HG03460 (cell line): ENCODE measurements at regions not wholly inside any gene's neighbourhood (a gene's known extent, or its start where the extent isn't known, plus 50 kb on each side); places are given as distances from the start of the nearest gene placed in this dataset.

Experiments used
- ATAC-seq: cut with Tn5 transposase; IDR thresholded peaks from one replicate; pipeline ENCODE4 v1.9.1; 2021; ENCODE audit not compliant: unreplicated experiment

DNA sequence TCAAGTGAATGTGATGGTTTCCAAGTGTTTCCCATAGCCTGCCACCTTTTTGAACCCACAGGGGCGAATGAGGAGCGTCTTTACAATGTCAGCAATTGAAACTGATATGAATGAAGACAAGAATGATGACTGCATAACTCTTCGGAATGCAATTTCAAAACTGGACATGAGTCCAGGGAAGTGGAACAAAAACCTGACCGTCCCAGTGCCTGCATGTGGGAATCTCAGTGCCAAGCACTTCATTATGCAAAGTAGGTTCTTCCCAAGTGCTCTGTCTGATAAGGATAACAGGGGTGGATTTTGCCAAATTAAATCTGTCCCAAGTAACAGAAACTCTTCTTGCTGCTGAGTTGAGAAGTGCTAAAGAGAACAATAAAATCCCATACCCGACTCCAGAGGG, 243.8 kb upstream of the ADAMTS16 start:
- ATAC-seq: no peak

- ATAC-seq: no peak
These were observed 238.8 kb upstream of the ADAMTS16 start for GRCh38 chr5:4901305-4901811.

DNA sequence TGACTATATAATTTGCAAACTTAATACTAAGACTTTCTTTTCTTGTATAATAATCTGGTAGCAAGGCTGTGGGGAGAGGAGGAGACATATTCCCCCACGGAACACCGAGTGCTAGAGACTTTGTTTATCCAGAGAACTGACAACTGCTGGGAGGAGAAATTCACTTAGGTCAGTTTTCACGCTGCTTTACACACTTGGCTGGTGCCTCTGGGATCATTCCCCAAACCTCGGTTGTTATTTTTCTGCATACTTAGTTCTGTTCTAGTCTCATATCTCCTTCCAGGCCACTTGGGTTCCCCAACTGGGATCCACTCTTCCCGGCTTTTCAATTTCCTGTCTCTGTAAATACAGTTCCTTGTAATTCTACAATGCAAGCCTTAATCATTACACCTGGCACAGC, 238.2 kb upstream of the ADAMTS16 start:
- ATAC-seq: no peak

GRCh38 chr5:4905674-4906520, 234.2 kb upstream of the ADAMTS16 start:
- no peak for ATAC-seq

DNA sequence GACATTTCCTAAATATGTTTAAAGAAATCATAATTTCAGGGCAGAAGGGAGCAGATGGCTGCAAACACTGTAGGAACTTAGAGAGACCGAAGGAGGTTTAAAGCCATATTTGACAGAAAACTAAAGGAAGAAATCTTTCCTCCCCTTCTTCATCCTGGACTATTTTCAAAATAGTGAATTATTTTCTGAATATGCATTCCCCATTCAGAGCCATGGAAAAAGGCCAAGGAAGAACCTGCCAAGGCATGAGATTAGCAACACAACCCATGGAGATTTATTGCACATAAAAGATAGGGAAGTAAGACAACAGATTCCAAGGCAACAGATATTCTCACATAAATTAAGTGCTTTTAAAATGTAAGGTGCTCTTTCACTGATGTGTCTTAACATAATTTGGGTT, 233.3 kb upstream of the ADAMTS16 start:
- no peak for ATAC-seq

GRCh38 chr5:4907571-4907970, 232.6 kb upstream of the ADAMTS16 start:
- ATAC-seq: no peak

DNA sequence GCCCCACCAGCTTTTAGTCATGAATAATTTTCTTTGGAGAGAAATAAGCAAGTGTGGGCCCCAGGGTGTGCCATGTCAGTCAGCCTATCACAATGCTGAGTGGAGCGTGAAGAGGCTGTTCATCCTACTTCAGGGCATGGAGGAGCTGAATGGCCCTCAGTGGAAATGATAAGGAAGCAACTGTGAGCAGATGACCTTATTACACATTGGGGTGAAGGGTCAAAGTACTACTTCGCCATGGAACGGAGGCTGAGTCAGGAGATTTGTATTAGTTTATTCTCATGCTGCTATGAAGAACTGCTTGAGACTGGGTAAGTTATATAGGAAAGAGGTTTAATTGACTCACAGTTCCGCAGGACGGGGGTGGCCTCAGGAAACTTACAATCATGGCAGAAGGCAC, 231.0 kb upstream of the ADAMTS16 start:
- no peak for ATAC-seq

GRCh38 chr5:4911646-4912403, 228.3 kb upstream of the ADAMTS16 start:
- no peak for ATAC-seq

- ATAC-seq: no peak
These were observed 218.2 kb upstream of the ADAMTS16 start for GRCh38 chr5:4921929-4922328.

GRCh38 chr5:4924577-4924976, 215.6 kb upstream of the ADAMTS16 start:
- no peak for ATAC-seq

DNA sequence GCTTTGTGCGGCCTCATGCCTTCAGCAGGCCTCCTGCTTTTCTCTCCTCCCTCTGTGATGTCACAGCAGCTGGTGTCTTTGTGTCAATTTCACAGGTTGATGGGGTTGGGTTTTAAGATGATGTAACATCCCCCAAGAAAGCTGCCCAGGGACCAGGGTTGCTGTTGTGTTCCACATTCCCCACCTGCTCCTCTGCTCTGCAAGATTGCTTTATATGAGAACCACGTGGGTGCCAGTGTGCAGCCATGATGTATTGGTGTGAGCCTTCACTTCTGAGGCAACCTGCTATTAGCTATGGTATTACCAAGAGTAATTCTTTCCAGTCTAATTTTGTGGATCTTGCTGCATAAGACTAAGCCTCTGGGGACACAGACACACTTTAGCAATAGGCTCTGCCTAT, 213.0 kb upstream of the ADAMTS16 start:
- no peak for ATAC-seq

DNA sequence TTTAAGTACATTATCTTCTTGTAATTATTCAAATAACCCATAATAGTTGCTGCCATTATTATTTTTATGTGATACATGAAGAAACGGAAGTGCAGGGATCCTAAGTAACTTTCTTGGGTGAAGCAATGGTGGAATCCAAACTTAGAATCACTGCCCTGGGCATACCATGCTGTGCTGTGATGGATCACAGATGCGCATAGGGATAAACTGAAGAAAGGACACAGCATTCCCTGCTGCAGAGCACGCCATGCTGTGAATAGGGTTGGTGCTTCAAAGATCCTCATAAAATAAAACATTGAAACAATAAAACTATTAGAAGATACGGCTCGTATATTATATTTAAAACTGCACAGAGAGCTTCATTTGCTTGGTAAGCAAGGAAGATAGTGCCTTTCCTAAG, 211.7 kb upstream of the ADAMTS16 start:
- ATAC-seq: no peak

GRCh38 chr5:4929092-4929655, 211.0 kb upstream of the ADAMTS16 start:
- no peak for ATAC-seq

DNA sequence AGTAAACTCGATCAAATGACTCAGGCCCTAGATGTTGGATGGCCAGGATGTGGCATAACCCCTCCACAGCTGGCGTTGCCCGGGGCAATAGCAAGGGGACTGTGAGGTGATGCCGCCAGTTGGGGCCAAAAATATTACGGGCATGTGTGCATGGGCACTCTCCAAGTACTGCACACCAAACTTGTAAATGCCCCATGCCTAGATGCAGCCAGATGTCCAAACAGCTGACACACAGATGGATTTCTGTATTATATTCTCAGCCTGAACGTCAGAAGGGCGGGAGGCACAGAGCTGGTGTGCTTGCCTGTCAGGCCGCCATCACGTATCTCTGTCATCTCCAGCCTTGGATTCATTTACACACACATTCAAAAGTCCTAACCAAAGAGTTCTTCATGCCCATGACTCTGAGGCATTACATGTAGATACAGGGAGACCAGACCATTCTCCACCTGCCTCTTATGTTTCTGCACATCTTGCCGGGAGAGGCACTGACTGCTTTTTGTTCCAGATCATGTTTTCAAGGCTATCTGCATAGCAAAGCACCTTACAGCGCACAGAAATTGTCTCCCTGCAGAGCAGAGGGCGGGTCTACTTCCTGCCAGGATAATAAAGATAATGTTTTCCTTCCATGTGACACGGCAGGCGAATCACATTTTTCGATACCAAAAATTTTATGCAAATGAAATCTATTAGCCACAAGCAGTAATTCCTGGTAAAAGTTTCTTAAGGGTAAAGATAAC, 200.9 kb upstream of the ADAMTS16 start:
- ATAC-seq: no peak

DNA sequence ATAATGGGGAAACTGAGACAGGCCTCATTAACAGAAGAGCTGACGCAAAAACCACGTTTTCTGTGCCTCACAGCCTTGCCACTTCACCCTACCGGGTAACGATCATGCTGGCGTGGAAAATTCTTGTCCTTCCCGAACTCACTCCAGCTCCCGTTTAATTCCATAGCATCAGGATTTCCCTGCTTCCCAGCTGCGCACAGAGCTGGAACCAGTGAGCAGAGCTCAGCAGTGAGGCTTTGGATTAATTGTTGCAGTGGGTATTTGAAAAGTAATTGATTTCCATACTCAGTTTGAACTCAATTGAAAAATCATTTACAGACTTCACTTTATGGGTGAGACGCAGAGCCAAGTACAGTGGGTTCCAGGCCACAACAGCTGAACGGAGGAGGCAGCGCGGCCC, 199.0 kb upstream of the ADAMTS16 start:
- ATAC-seq: no peak

DNA sequence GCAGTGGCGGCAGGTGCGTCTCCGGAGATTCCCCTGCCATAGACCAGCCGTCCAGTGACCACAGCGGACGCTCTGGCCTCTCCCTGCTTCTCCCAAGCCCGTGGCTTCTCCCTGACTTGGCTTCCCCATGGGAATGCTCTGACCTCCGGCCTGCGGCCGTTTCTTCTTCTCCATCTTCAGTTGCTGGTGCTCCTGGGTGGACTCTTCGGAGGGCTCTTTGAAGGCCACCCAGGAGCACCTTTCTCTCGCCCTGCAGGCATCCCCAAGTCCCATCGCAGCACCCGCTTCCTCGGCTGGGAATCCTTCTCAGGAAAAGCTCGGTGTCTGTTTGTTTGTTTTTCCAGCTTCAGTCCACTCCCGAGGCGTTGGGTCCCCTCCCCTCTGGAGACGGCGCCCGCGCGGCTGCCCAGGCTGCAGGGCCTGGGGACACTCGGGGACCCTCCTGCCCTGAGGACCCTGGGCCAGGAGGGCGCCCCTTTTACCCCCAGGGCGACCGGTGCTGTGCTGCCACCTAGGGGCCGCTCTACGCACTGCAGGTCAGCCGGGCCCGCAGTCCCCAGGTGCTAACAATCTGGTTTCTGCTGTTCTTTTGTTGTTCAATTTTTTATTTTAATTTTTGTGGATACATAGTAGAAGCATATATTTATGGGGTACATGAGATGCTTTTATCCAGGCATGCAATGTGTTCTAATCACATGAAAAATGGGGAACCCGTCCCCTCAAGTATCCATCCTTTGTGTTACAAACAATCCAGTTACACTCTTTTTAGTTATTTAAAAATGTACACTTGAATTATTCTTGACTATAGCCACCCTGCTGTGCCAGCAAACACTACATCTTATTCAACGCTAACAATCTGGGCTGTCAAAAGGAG, 197.9 kb upstream of the ADAMTS16 start:
- no peak for ATAC-seq

DNA sequence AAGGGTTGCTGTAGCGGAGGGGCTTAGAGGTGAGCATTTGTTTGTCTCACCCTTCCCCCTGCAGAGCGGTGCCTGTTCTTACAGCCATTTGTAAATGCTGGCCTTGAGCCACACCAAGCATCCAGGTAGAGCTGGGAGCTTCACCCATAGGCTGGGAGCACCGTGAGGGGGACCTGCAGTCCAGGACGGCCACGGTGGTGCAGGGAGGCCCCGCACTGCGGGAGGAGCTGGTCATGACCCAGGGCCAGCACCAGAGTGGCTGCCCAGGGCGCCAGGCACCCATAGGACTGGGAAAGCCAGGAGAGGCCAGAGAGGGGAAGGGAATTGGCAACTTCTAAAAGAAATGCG, 197.3 kb upstream of the ADAMTS16 start:
- ATAC-seq: no peak

DNA sequence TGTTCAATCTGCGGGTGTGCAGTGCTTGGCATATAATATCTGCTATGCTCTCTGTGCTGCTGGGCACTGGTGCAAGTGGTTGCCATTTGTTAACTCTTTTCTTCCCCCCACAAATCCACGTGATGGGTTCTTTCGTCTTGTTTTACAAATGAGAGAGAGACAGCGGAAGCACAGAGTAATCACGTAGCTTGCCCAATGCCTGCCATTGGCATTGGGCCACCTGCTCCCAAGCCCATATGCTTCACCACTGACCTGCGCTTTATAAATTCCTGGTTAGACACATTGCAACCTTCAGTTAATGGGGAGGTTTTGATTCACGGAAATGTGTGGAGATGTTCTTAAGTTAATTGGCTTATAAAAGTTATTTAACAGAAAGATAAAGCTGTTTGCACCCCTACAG, 194.8 kb upstream of the ADAMTS16 start:
- no peak for ATAC-seq

- no peak for ATAC-seq
These were observed 193.0 kb upstream of the ADAMTS16 start for GRCh38 chr5:4947106-4947505.

- ATAC-seq: no peak
These were observed 192.1 kb upstream of the ADAMTS16 start for GRCh38 chr5:4947893-4948536.
